BJ (cell line): ENCODE measurements at regions not wholly inside any gene's neighbourhood (a gene's known extent, or its start where the extent isn't known, plus 50 kb on each side); places are given as distances from the start of the nearest gene placed in this dataset.

Experiments used
- CTCF ChIA-PET: fragments of 350-600 bp; formaldehyde crosslinking; extraction: SDS; loops from one replicate; lab custom pipeline; 2021; ENCODE audit warnings: antibody characterized with exemption, inconsistent platforms; lab: Yijun Ruan, JAX
- POLR2A ChIA-PET: fragments of 300-600 bp; sonication (Branson Sonifier 250); formaldehyde crosslinking; extraction: SDS; loops from one replicate; lab custom pipeline; 2021; ENCODE audit warnings: antibody characterized with exemption; lab: Charles Lee
- DNase-seq: peaks from one replicate; pipeline ENCODE4 v3.0.0-alpha.2; 2011; ENCODE audit warnings: low read depth
- H3K27me3 ChIP-seq: 2 replicates; pipeline ENCODE4 v1.6.0; 2011; ENCODE audit warnings: low read length; ENCODE audit not compliant: control insufficient read depth, insufficient read depth
- H3K36me3 ChIP-seq: 2 replicates; pipeline ENCODE4 v1.5.1; 2011; ENCODE audit warnings: low read length; ENCODE audit not compliant: control insufficient read depth, insufficient read depth
- H3K4me3 ChIP-seq: 2 replicates; pipeline ENCODE4 v1.5.1; 2011; ENCODE audit warnings: low read depth, mild to moderate bottlenecking, control low read depth, low read length
- TF ChIP-seq, protein P1 (sequence below): IDR thresholded peaks from 2 replicates; pipeline ENCODE4 v1.5.1; 2011; ENCODE audit warnings: low read depth, mild to moderate bottlenecking, control low read depth, inconsistent platforms, low read length, moderate library complexity; ENCODE audit not compliant: insufficient read depth

DNA sequence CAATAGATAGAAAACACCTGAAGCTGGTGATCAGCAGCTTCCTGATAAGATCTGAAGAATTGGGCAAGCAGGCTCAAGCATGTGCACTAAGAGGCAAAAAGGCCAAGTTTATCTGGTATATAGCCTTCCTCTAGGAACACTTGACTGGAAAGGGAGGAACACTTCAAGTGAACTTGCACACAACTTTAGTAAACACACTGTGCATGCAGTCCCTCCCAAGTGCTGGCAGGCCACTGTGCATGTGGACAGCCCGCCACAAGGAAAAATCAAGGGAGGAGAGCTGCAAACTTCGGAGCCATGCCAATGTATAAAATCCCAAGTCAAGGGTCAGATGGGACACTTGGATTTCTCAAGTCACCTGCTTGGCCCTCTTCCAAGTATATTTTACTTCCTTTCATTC lies 645.8 kb upstream of the NDST4 start:
- no peaks in the 10 kb centered on the region for H3K27me3 ChIP-seq
- DNase-seq, result no peak
- H3K36me3 ChIP-seq, result no peaks in the 10 kb centered on the region
- POLR2A ChIA-PET, result no interaction called here
- CTCF ChIA-PET, result no interaction called here
- H3K4me3 ChIP-seq, result no peak overlapping the region
- TF ChIP-seq, protein P1, sequence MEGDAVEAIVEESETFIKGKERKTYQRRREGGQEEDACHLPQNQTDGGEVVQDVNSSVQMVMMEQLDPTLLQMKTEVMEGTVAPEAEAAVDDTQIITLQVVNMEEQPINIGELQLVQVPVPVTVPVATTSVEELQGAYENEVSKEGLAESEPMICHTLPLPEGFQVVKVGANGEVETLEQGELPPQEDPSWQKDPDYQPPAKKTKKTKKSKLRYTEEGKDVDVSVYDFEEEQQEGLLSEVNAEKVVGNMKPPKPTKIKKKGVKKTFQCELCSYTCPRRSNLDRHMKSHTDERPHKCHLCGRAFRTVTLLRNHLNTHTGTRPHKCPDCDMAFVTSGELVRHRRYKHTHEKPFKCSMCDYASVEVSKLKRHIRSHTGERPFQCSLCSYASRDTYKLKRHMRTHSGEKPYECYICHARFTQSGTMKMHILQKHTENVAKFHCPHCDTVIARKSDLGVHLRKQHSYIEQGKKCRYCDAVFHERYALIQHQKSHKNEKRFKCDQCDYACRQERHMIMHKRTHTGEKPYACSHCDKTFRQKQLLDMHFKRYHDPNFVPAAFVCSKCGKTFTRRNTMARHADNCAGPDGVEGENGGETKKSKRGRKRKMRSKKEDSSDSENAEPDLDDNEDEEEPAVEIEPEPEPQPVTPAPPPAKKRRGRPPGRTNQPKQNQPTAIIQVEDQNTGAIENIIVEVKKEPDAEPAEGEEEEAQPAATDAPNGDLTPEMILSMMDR, result no peak

DNA sequence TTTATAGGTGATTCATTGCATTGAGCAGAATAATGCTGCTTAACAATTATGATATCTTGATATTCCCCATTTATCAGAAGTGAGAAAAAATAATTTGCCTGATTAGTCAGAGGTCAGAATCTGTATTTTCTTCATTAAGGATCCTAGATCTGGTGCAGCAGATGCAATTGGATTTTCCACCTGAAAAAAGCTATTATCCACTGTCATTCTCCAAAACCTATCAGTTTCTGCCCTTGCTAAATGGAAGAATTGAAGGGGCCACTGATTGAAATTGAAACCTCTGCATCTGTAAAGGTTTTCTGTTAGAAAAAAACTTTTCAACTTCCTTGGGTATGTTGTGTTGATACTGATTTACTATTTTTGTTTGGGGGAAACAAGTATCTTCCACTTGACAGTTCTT lies 636.0 kb upstream of the NDST4 start:
- no peak for DNase-seq
- H3K27me3 ChIP-seq, result no peaks in the 10 kb centered on the region
- CTCF ChIA-PET, result no interaction called here
- TF ChIP-seq, protein P1, result no peak
- H3K36me3 ChIP-seq, result no peaks in the 10 kb centered on the region
- no peak overlapping the region for H3K4me3 ChIP-seq
- POLR2A ChIA-PET, result no interaction called here

GRCh38 chr4:115740806-115741205 lies 627.4 kb upstream of the NDST4 start:
- Histone ChIP-seq H3K4me3 (no peak overlapping the region), H3K36me3 (no peaks in the 10 kb centered on the region), H3K27me3 (no peaks in the 10 kb centered on the region)
- no peak for DNase-seq
- ChIA-PET POLR2A (no interaction called here), CTCF (no interaction called here)
- TF ChIP-seq, protein P1, result no peak

- CTCF ChIA-PET, result no interaction called here
Observed at GRCh38 chr4:115729739-115730266, 616.4 kb upstream of the NDST4 start.

DNA sequence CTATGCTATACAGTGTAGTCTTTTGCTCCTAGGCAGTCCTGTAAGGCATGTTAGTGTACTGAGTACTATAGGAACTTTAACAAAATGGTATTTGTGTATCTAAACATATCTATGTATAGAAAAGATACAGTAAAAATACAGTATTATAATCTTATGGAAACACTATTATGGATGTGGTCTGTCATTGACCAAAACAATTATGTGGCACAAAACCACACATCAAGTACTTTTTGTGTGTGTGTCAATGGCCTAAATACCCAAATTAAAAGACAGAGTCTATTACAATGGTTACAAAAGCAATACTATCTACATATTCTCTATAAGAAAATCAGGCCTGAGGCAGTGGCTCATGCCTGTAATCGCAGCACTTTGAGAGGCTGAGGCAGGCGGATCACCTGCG lies 610.2 kb upstream of the NDST4 start:
- Histone ChIP-seq H3K36me3 (no peaks in the 10 kb centered on the region), H3K27me3 (no peaks in the 10 kb centered on the region), H3K4me3 (no peak overlapping the region)
- no peak for DNase-seq
- ChIA-PET CTCF (no interaction called here), POLR2A (no interaction called here)
- TF ChIP-seq, protein P1, result no peak

More at GRCh38 chr4:115729739-115730266, 616.4 kb upstream of the NDST4 start:
- DNase-seq, result no peak
- TF ChIP-seq, protein P1, result no peak
- Histone ChIP-seq H3K27me3 (no peaks in the 10 kb centered on the region), H3K36me3 (no peaks in the 10 kb centered on the region), H3K4me3 (no peak overlapping the region)
- POLR2A ChIA-PET, result no interaction called here
